ENCODE measurements at regions not wholly inside any gene's neighbourhood (a gene's known extent, or its start where the extent isn't known, plus 50 kb on each side); places are given as distances from the start of the nearest gene placed in this dataset.
"Not testable (repeated sequence)": the region's sequence is repeated elsewhere in the genome, so short reads cannot be mapped to it uniquely, and the experiment has no call there.

- no peak for DNase-seq (ENCODE audit: low read depth in 1 of 2, low spot score in 1 of 2)
- Histone ChIP-seq H3K27ac (replicated peaks) (no peak overlapping the region), H3K4me3 (replicated peaks; ENCODE audit: insufficient read depth, low read length) (no peak overlapping the region), H3K27me3 (ENCODE audit: insufficient read depth, poor library complexity, severe bottlenecking) (no peaks in the 10 kb centered on the region)
- TF ChIP-seq SPI1 (IDR thresholded peaks at IDR 0.05; ENCODE audit: borderline replicate concordance, low read depth) (no peak), GABPA (IDR thresholded peaks at IDR 0.05; ENCODE audit: low read depth) (no peak), POLR2AphosphoS5 (IDR thresholded peaks at IDR 0.05; ENCODE audit: low read depth) (no peak), REST (IDR thresholded peaks at IDR 0.05; ENCODE audit: insufficient replicate concordance, low read depth) (no peak), CTCF (IDR thresholded peaks at IDR 0.05; ENCODE audit: insufficient read depth, low read length) (no peak)
Observed at GRCh38 chr5:7271435-7272084, 124.4 kb upstream of the ADCY2 start.

- no peaks in the 10 kb centered on the region for H3K27me3 ChIP-seq (ENCODE audit: insufficient read depth, poor library complexity, severe bottlenecking)
- H3K27ac ChIP-seq (replicated peaks) = no peak overlapping the region
- TF ChIP-seq REST (IDR thresholded peaks at IDR 0.05; ENCODE audit: insufficient replicate concordance, low read depth) (no peak), GABPA (IDR thresholded peaks at IDR 0.05; ENCODE audit: low read depth) (no peak), SPI1 (IDR thresholded peaks at IDR 0.05; ENCODE audit: borderline replicate concordance, low read depth) (no peak), CTCF (IDR thresholded peaks at IDR 0.05; ENCODE audit: insufficient read depth, low read length) (no peak)
- no peak overlapping the region for H3K4me3 ChIP-seq (replicated peaks; ENCODE audit: insufficient read depth, low read length)
- DNase-seq (ENCODE audit: low read depth in 1 of 2, low spot score in 1 of 2) = no peak
Observed at GRCh38 chr5:7272408-7272965, 123.5 kb upstream of the ADCY2 start.

GRCh38 chr5:7274203-7274602 lies 121.7 kb upstream of the ADCY2 start:
- Histone ChIP-seq H3K27me3 (ENCODE audit: insufficient read depth, poor library complexity, severe bottlenecking) (no peaks in the 10 kb centered on the region), H3K4me3 (replicated peaks; ENCODE audit: insufficient read depth, low read length) (no peak overlapping the region), H3K27ac (replicated peaks) (no peak overlapping the region)
- TF ChIP-seq REST (IDR thresholded peaks at IDR 0.05; ENCODE audit: insufficient replicate concordance, low read depth) = no peak
- no peak for TF ChIP-seq SPI1 (IDR thresholded peaks at IDR 0.05; ENCODE audit: borderline replicate concordance, low read depth)
- no peak for TF ChIP-seq GABPA (IDR thresholded peaks at IDR 0.05; ENCODE audit: low read depth)
- no peak for DNase-seq (ENCODE audit: low read depth in 1 of 2, low spot score in 1 of 2)

GRCh38 chr5:7289634-7290033 lies 106.3 kb upstream of the ADCY2 start:
- DNase-seq (ENCODE audit: low read depth in 1 of 2, low spot score in 1 of 2); H3K27me3 ChIP-seq (ENCODE audit: insufficient read depth, poor library complexity, severe bottlenecking); H3K4me3 ChIP-seq (replicated peaks; ENCODE audit: insufficient read depth, low read length); H3K27ac ChIP-seq (replicated peaks): not testable (repeated sequence)

DNA sequence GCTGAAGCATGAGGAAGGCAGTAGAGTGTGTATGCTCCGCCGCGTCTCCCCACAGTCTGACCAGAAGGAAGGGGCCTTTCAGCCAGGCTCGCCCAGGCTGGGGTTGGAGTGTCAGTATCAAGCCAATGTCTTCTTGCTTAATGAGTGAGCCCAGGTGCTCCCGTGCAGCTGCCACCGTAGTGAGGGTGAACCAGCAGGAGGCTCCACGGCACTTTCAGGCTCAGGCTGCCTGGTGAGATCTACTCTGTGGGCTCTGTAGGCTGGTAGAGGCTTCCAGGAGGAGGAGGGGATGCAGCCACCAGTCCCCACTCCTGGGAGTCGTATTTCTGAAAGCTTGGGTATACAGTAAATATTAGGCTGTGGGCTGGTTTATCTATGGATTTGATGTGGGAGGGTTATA lies 98.1 kb upstream of the ADCY2 start:
- not testable (repeated sequence) for DNase-seq (ENCODE audit: low read depth in 1 of 2, low spot score in 1 of 2); H3K27me3 ChIP-seq (ENCODE audit: insufficient read depth, poor library complexity, severe bottlenecking); H3K27ac ChIP-seq (replicated peaks); H3K4me3 ChIP-seq (replicated peaks; ENCODE audit: insufficient read depth, low read length)

DNA sequence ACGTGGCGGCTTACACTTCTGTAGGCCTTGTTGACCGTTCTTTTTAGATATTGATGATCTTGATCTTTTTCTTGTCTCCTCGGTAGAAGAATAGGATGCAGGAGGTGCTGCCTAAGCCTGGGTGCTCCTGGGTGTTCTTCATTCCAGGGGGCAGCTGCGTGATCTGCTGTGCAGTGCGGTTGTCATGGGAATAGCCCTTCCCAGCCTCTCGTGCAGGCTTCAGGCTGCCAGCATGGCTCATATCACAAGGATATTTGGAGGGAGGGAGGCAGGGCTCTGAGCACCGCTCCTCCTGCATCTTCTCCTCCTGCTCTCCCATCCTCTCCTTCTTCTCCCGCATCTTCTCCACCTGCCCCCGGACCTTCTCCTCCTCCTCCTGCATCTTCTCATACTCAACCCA lies 96.2 kb upstream of the ADCY2 start:
- H3K4me3 ChIP-seq (replicated peaks; ENCODE audit: insufficient read depth, low read length); H3K27me3 ChIP-seq (ENCODE audit: insufficient read depth, poor library complexity, severe bottlenecking); H3K27ac ChIP-seq (replicated peaks); DNase-seq (ENCODE audit: low read depth in 1 of 2, low spot score in 1 of 2): not testable (repeated sequence)

DNA sequence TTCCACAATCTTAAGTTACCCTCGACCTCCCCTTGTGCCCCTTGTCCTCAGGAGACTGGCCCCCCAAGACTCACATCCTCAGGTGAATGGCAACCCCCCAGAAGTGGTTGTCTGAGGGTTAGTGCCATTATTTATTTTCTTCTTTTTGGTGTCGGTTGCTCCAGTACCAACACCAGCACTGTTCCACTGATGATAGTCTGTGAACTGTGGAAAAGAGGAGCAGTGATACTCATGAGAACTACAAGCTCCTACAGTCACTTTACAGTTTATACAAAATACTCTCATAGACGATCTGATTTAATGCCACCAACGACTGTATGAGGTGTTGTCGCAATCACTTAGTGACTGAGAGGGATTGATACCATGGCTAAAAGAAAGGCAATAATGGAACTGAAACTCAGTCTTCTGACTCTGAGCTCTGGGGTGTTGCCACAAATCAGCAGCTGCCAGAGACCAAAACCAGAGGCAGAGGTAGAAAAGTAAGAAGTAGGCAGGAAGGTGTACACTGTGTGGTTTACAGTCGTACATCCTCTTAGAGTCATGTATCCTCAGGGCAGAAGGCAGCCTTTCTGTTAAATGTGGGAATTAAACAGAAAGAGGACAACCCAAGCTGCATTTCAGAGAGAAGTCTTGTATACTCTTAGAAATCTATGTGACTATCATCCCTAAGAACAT lies 90.8 kb upstream of the ADCY2 start:
- not testable (repeated sequence) for DNase-seq (ENCODE audit: low read depth in 1 of 2, low spot score in 1 of 2); H3K27me3 ChIP-seq (ENCODE audit: insufficient read depth, poor library complexity, severe bottlenecking); H3K4me3 ChIP-seq (replicated peaks; ENCODE audit: insufficient read depth, low read length); H3K27ac ChIP-seq (replicated peaks)
